Breast epithelium (tissue), 4 donors: ENCODE measurements at regions not wholly inside any gene's neighbourhood (a gene's known extent, or its start where the extent isn't known, plus 50 kb on each side); places are given as distances from the start of the nearest gene placed in this dataset.

Experiments
- DNase-seq, 2 donors: peaks; one replicate each; pipeline ENCODE4 v3.0.0-alpha.2; 2019; ENCODE audit warnings: low spot score in 2 of 2
- H3K27ac ChIP-seq, 2 donors: fragments of 200-600 bp; sonication (generic) in 1 of 2; one replicate each; pipeline ENCODE4 v1.5.1; 2016 to 2019; ENCODE audit warnings: mild to moderate bottlenecking in 1 of 2
- H3K27me3 ChIP-seq, 2 donors: fragments of 200-600 bp; sonication (generic) in 1 of 2; one replicate each; pipeline versions ENCODE4 v1.5.1 to v1.6.0; 2017 to 2019; ENCODE audit warnings: control low read depth in 1 of 2, mild to moderate bottlenecking in 1 of 2
- H3K36me3 ChIP-seq: fragments of 200-600 bp; one replicate; pipeline ENCODE4 v1.5.1; 2019
- H3K4me1 ChIP-seq, 2 donors: fragments of 200-600 bp; sonication (generic); one replicate each; pipeline ENCODE4 v1.5.1; 2016 to 2019; ENCODE audit warnings: control low read depth in 1 of 2
- H3K4me3 ChIP-seq, 3 donors: fragments of 200-600 bp; sonication (generic); 1 replicate in 2 of 3; 2 replicates in 1 of 3; pipeline ENCODE4 v1.5.1; 2016 to 2019; ENCODE audit warnings: mild to moderate bottlenecking in 3 of 3, moderate library complexity in 2 of 3
- H3K9me3 ChIP-seq, 2 donors: fragments of 200-600 bp; sonication (generic) in 1 of 2; one replicate each; pipeline ENCODE4 v1.5.1; 2016 to 2019; ENCODE audit warnings: control low read depth in 1 of 2
- POLR2A ChIP-seq: fragments of 450-650 bp; IDR thresholded peaks from one replicate; pipeline ENCODE4 v1.6.1; 2016; ENCODE audit warnings: antibody characterized with exemption, mild to moderate bottlenecking, moderate library complexity
- POLR2AphosphoS5 ChIP-seq, 3 donors: sonication (generic); formaldehyde crosslinking; IDR thresholded peaks; one replicate each; pipeline ENCODE4 v1.6.1; 2017; ENCODE audit warnings: antibody characterized with exemption in 3 of 3
- intact Hi-C: fragments of 100-400 bp; cut with DNase I; formaldehyde crosslinking; loops from one replicate; pipeline ENCODE4 v1.15.1; 2023; ENCODE audit warnings: low total_unique reads
- TF ChIP-seq, protein P1 (sequence below), 3 donors: fragments of 450-650 bp; IDR thresholded peaks; one replicate each; pipeline ENCODE4 v1.5.1; 2016 to 2017; ENCODE audit warnings: antibody characterized with exemption in 3 of 3, mild to moderate bottlenecking in 3 of 3, moderate library complexity in 3 of 3

DNA sequence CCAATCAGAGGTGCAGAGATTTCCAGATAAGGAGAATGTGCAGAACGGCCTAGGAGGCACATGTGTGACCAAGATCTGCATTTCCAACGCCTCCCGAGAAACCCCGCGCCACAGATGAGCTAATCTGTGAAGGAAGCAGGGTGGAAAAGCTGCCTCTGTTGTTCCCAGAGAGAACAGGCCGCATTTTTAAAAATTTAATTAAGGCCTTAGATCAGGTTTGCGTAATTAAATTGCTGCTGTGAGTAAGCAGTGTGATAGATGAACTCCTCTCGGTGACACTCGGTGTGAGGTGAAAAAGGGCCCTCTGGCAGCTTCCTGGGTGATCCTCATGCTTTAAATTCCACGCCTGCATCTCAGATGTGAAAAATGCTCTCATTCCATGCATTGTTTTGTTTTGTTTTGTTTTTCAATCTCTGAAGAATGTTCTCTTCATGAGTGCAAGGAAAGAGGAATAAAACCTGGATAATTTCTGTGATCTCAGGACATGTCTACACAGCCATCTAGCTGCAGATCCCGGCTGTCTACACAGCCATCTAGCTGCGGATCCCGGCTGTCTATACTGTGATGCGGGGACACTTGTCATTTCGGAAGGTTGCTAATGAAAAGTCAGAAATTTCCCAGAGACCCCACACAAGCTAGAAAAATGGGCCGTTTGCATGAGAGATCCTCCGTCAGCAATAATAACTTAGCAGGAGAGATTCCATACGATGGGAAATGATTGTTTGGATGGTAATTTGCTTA lies 1398.9 kb downstream of the BRD1 start:
- no peaks in the 10 kb centered on the region for H3K9me3 ChIP-seq
- intact Hi-C loops, result no loop called here
- no peaks in the 10 kb centered on the region for H3K36me3 ChIP-seq
- DNase-seq, result peak in 1 of 2 donors; percentile 44
- H3K4me1 ChIP-seq, result no peaks in the 10 kb centered on the region
- TF ChIP-seq POLR2A (no peak), POLR2AphosphoS5 (IDR thresholded peaks at IDR 0.05) (no peak)
- TF ChIP-seq, protein P1, sequence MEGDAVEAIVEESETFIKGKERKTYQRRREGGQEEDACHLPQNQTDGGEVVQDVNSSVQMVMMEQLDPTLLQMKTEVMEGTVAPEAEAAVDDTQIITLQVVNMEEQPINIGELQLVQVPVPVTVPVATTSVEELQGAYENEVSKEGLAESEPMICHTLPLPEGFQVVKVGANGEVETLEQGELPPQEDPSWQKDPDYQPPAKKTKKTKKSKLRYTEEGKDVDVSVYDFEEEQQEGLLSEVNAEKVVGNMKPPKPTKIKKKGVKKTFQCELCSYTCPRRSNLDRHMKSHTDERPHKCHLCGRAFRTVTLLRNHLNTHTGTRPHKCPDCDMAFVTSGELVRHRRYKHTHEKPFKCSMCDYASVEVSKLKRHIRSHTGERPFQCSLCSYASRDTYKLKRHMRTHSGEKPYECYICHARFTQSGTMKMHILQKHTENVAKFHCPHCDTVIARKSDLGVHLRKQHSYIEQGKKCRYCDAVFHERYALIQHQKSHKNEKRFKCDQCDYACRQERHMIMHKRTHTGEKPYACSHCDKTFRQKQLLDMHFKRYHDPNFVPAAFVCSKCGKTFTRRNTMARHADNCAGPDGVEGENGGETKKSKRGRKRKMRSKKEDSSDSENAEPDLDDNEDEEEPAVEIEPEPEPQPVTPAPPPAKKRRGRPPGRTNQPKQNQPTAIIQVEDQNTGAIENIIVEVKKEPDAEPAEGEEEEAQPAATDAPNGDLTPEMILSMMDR (IDR thresholded peaks at IDR 0.05), result no peak
- H3K27me3 ChIP-seq, result peaks cover 0 to 17% of the 10 kb centered on the region in 2 donors
- no peak overlapping the region for H3K27ac ChIP-seq
- H3K4me3 ChIP-seq, result no peak overlapping the region

DNA sequence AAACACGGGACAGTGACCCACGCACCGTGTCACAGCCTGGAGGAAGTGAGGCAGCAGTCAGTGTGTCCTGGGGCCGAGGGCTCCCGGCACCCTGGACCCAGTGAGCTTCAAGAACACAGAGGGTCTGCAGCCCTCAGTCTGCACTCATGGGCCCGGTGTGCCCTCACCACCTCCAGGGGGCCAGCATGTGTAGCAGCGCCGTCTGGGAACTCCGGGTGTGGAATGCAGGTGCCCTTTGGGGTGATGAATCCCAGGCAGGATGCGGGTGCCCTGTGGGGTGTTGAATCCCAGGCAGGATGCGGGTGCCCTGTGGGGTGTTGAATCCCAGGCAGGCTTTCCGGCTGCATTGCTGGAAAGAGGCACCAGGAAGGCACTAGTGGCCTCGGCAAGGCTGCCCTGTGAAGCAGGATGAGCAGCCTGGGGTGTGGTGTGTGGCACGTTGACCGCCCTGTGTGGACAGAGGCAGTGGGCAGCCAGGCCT lies 1399.9 kb downstream of the BRD1 start:
- Histone ChIP-seq H3K4me3 (no peak overlapping the region), H3K9me3 (no peaks in the 10 kb centered on the region), H3K27ac (no peak overlapping the region), H3K4me1 (no peaks in the 10 kb centered on the region), H3K27me3 (peaks cover 0 to 17% of the 10 kb centered on the region in 2 donors), H3K36me3 (no peaks in the 10 kb centered on the region)
- intact Hi-C loops, result no loop called here
- DNase-seq, result peak in 1 of 2 donors; percentile 48
- TF ChIP-seq, protein P1 (IDR thresholded peaks at IDR 0.05), result no peak
- TF ChIP-seq POLR2AphosphoS5 (IDR thresholded peaks at IDR 0.05) (no peak), POLR2A (no peak)

- peak in 1 of 2 donors; percentile 34 for DNase-seq
- TF ChIP-seq POLR2AphosphoS5 (IDR thresholded peaks at IDR 0.05), result no peak
- no peak for TF ChIP-seq POLR2A
- TF ChIP-seq, protein P1 (IDR thresholded peaks at IDR 0.05), result no peak
- no peaks in the 10 kb centered on the region for H3K36me3 ChIP-seq
- no peak overlapping the region for H3K27ac ChIP-seq
- H3K4me1 ChIP-seq, result no peaks in the 10 kb centered on the region
- no peak overlapping the region for H3K4me3 ChIP-seq
- peaks cover 0 to 15% of the 10 kb centered on the region in 2 donors for H3K27me3 ChIP-seq
- intact Hi-C loops, result no loop called here
- H3K9me3 ChIP-seq, result no peaks in the 10 kb centered on the region
Measured at GRCh38 chr22:48426466-48427380, 1401.0 kb downstream of the BRD1 start.

DNA sequence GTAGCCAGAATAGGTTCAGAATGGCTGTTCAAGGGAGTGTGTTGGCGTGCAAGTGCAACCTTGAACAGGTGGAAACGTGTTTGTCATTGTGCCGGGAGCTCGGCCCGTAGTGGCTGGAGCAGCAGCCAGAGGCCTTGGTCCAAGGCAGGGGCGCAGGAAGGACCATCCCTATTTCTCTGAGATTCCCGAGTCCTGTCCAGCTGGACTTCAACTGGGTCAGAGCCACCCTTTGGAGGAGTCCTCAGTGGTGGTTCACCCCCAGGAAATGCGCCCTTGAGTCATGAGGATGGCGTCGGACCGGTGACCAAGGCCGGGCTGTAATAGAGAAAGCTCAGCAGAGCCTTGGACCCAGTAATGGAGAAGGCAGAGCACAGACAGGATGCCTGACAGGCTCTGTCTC lies 1402.0 kb downstream of the BRD1 start:
- DNase-seq, result peak in 1 of 2 donors; percentile 39
- H3K9me3 ChIP-seq, result no peaks in the 10 kb centered on the region
- TF ChIP-seq, protein P1 (IDR thresholded peaks at IDR 0.05), result no peak
- TF ChIP-seq POLR2AphosphoS5 (IDR thresholded peaks at IDR 0.05) (no peak), POLR2A (no peak)
- no peak overlapping the region for H3K4me3 ChIP-seq
- no peaks in the 10 kb centered on the region for H3K4me1 ChIP-seq
- intact Hi-C loops, result no loop called here
- peaks cover 0 to 15% of the 10 kb centered on the region in 2 donors for H3K27me3 ChIP-seq
- H3K27ac ChIP-seq, result no peak overlapping the region
- H3K36me3 ChIP-seq, result no peaks in the 10 kb centered on the region
